ENCODE measurements at regions not wholly inside any gene's neighbourhood (a gene's known extent, or its start where the extent isn't known, plus 50 kb on each side); places are given as distances from the start of the nearest gene placed in this dataset.

DNA sequence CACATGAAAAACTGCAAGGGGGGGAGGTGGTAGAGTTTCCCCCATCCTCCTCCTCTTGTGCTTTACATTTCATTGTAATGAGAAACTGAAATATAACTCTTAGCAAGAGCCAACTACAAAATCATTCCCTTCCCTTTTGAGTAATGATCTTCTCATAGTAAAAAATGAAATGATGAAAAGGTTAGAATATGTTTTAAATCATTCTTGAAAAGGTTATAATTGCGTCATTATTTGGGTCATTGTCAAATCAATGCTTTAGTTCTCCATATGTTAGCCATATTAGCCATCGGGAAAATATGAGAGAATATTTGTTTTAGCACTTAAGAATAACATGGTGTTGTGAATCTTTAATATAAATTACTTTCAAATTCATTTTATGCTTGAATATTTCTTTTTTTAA is 1185.0 kb upstream of the CDH18 start:
- Histone ChIP-seq H3K27me3 (no peaks in the 10 kb centered on the region), H3K9me3 (no peaks in the 10 kb centered on the region), H3K4me1 (no peaks in the 10 kb centered on the region), H3K4me3 (no peak overlapping the region), H3K36me3 (replicated peaks in 1 of 2; ENCODE audit: insufficient read depth in 1 of 2, low read depth in 2 of 2) (no peaks in the 10 kb centered on the region), H3K27ac (no peak overlapping the region)
- DNase-seq (no peak), ATAC-seq (no peak)
- WGBS, 2 donors, result 60 to 71% methylated on average over 2 of the region's 2 CpGs
- intact Hi-C loops (cut with DNase I), result no loop called here
- TF ChIP-seq, protein P1, sequence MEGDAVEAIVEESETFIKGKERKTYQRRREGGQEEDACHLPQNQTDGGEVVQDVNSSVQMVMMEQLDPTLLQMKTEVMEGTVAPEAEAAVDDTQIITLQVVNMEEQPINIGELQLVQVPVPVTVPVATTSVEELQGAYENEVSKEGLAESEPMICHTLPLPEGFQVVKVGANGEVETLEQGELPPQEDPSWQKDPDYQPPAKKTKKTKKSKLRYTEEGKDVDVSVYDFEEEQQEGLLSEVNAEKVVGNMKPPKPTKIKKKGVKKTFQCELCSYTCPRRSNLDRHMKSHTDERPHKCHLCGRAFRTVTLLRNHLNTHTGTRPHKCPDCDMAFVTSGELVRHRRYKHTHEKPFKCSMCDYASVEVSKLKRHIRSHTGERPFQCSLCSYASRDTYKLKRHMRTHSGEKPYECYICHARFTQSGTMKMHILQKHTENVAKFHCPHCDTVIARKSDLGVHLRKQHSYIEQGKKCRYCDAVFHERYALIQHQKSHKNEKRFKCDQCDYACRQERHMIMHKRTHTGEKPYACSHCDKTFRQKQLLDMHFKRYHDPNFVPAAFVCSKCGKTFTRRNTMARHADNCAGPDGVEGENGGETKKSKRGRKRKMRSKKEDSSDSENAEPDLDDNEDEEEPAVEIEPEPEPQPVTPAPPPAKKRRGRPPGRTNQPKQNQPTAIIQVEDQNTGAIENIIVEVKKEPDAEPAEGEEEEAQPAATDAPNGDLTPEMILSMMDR (IDR thresholded peaks at IDR 0.05), result no peak
- TF ChIP-seq POLR2A (IDR thresholded peaks at IDR 0.05), result no peak

DNA sequence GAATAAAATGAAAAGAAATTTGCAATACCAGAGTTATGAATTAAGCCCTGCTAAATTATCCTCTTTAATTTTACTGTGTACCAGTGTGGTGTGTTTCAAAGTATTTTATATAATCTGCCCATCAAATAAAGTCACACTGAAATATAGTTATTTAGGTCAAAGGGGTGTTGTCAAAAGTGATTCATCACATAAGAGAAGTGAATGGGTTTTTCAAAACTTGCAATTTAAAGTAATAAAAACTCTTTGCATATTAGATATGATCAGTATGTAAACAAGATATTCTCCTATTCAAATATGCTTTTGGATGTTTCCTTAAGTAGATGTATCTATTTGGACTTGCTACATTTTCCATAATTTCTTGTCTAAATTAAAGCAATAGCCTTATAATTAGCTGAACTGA is 1183.0 kb upstream of the CDH18 start:
- DNase-seq (no peak), ATAC-seq (no peak)
- Histone ChIP-seq H3K27ac (no peak overlapping the region), H3K9me3 (no peaks in the 10 kb centered on the region), H3K27me3 (no peaks in the 10 kb centered on the region), H3K36me3 (replicated peaks in 1 of 2; ENCODE audit: insufficient read depth in 1 of 2, low read depth in 2 of 2) (no peaks in the 10 kb centered on the region), H3K4me3 (no peak overlapping the region), H3K4me1 (no peaks in the 10 kb centered on the region)
- intact Hi-C loops (cut with DNase I), result no loop called here
- TF ChIP-seq, protein P1 (IDR thresholded peaks at IDR 0.05), result no peak
- TF ChIP-seq POLR2A (IDR thresholded peaks at IDR 0.05), result no peak

DNA sequence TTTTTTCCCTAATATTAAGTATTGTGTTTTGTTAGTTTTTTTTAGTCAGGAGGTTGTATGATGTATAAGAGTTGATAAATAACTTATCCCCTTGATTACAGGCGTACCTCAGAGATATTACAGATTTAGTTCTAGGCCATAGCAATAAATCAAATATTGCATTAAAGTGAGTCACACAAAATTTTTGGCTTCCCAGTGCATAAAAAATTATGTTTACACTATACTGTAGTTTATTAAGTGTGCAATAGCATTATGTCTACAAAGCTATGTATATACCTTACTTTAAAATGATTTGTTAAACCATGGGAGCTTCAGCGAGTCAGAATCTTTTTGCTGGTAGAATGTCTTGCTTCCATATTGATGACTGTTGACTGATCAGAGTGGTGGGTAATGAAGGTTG is 1180.6 kb upstream of the CDH18 start:
- H3K36me3 ChIP-seq (replicated peaks in 1 of 2; ENCODE audit: insufficient read depth in 1 of 2, low read depth in 2 of 2), result no peaks in the 10 kb centered on the region
- H3K27ac ChIP-seq, result no peak overlapping the region
- ATAC-seq (no peak), DNase-seq (no peak)
- no peaks in the 10 kb centered on the region for H3K27me3 ChIP-seq
- H3K4me3 ChIP-seq, result no peak overlapping the region
- no peaks in the 10 kb centered on the region for H3K9me3 ChIP-seq
- no peaks in the 10 kb centered on the region for H3K4me1 ChIP-seq
- WGBS, 2 donors, result 54 to 61% methylated on average over 2 of the region's 2 CpGs
- intact Hi-C loops (cut with DNase I), result no loop called here
- TF ChIP-seq POLR2A (IDR thresholded peaks at IDR 0.05), result no peak
- TF ChIP-seq, protein P1 (IDR thresholded peaks at IDR 0.05), result no peak

DNA sequence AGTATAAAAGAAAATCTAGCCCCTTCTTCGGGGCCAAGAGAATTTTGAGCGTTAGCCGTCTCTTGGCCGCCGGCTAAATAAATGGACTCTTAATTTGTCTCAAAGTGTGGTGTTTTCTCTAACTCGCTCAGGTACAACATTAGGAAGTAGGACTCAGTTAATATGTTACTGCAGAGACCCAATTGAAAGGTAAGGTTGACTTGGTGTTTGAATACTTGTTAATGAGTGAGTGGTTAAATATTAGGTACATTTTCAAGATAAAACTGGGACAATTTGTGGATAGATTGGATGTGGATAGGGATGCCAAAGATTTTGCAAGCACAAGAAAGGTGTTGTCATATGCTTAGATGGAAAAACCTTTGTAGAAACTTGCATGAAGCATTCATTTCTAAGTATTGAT is 1177.3 kb upstream of the CDH18 start:
- TF ChIP-seq, protein P1 (IDR thresholded peaks at IDR 0.05), result no peak
- no peak for TF ChIP-seq POLR2A (IDR thresholded peaks at IDR 0.05)
- intact Hi-C loops (cut with DNase I), result no loop called here
- DNase-seq, result no peak

DNA sequence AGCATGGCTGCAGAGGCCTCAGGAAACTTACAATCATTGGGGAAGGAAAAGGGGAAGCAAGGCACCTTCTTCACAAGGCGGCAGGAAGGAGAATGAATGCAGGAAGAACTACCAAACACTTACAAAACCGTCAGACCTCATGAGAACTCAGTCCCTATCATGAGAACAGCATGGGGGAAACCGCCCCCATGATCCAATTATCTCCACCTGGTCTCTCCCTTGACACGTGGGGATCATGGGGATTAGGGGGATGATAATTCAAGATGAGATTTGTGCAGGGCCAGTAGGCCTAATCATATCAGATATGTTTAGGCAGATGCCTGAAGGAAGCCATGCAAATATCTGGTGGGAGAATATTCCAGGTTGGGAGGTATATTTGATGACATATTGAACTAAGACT is 1176.4 kb upstream of the CDH18 start:
- no peaks in the 10 kb centered on the region for H3K27me3 ChIP-seq
- TF ChIP-seq POLR2A (IDR thresholded peaks at IDR 0.05), result no peak
- TF ChIP-seq, protein P1 (IDR thresholded peaks at IDR 0.05), result no peak
- no peaks in the 10 kb centered on the region for H3K36me3 ChIP-seq (replicated peaks in 1 of 2; ENCODE audit: insufficient read depth in 1 of 2, low read depth in 2 of 2)
- no peaks in the 10 kb centered on the region for H3K9me3 ChIP-seq
- H3K4me1 ChIP-seq, result no peaks in the 10 kb centered on the region
- intact Hi-C loops (cut with DNase I), result no loop called here
- H3K27ac ChIP-seq, result no peak overlapping the region
- WGBS, 2 donors, result 57 to 74% methylated on average over 4 of the region's 4 CpGs
- ATAC-seq (no peak), DNase-seq (no peak)
- H3K4me3 ChIP-seq, result no peak overlapping the region

More for the DNA sequence above, 1177.3 kb upstream of the CDH18 start:
- 14 to 15% methylated on average over 6 of the region's 6 CpGs for WGBS, 2 donors
- H3K4me3 ChIP-seq, result no peak overlapping the region
- H3K4me1 ChIP-seq, result no peaks in the 10 kb centered on the region
- H3K27me3 ChIP-seq, result no peaks in the 10 kb centered on the region
- H3K27ac ChIP-seq, result no peak overlapping the region
- H3K36me3 ChIP-seq (replicated peaks in 1 of 2; ENCODE audit: insufficient read depth in 1 of 2, low read depth in 2 of 2), result no peaks in the 10 kb centered on the region
- peak; percentile 21 for ATAC-seq
- no peaks in the 10 kb centered on the region for H3K9me3 ChIP-seq
